ENCODE measurements at regions not wholly inside any gene's neighbourhood (a gene's known extent, or its start where the extent isn't known, plus 50 kb on each side); places are given as distances from the start of the nearest gene placed in this dataset.

DNA sequence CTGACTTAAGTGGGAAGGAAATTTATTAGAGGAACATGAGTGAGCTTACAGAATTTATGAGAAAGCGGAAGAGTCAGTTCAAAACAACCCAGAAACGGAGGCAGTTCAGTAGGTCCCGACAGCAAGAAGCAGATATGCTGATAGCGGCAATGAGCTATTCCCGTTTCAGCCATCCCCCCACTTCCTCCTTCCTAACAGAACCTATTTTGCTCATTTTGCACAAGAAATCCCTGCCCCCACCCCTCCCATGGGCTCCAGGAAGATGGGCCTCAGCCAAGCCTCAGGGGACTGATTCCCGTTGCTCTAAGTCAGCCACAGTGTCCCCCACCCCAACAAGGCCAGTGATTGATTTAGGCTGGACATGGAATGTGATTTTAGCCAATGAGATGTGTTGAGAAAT, 157.5 kb downstream of the CEBPB start (continued):
- TF ChIP-seq, protein P1, sequence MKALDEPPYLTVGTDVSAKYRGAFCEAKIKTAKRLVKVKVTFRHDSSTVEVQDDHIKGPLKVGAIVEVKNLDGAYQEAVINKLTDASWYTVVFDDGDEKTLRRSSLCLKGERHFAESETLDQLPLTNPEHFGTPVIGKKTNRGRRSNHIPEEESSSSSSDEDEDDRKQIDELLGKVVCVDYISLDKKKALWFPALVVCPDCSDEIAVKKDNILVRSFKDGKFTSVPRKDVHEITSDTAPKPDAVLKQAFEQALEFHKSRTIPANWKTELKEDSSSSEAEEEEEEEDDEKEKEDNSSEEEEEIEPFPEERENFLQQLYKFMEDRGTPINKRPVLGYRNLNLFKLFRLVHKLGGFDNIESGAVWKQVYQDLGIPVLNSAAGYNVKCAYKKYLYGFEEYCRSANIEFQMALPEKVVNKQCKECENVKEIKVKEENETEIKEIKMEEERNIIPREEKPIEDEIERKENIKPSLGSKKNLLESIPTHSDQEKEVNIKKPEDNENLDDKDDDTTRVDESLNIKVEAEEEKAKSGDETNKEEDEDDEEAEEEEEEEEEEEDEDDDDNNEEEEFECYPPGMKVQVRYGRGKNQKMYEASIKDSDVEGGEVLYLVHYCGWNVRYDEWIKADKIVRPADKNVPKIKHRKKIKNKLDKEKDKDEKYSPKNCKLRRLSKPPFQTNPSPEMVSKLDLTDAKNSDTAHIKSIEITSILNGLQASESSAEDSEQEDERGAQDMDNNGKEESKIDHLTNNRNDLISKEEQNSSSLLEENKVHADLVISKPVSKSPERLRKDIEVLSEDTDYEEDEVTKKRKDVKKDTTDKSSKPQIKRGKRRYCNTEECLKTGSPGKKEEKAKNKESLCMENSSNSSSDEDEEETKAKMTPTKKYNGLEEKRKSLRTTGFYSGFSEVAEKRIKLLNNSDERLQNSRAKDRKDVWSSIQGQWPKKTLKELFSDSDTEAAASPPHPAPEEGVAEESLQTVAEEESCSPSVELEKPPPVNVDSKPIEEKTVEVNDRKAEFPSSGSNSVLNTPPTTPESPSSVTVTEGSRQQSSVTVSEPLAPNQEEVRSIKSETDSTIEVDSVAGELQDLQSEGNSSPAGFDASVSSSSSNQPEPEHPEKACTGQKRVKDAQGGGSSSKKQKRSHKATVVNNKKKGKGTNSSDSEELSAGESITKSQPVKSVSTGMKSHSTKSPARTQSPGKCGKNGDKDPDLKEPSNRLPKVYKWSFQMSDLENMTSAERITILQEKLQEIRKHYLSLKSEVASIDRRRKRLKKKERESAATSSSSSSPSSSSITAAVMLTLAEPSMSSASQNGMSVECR (CRISPR knock-in tag; IDR thresholded peaks at IDR 0.05), result no peak
- no peak for TF ChIP-seq SLC30A9 (CRISPR knock-in tag; IDR thresholded peaks at IDR 0.05)
- TF ChIP-seq ZNF79 (CRISPR knock-in tag; IDR thresholded peaks at IDR 0.05; ENCODE audit: low read depth), result no peak
- TF ChIP-seq GATA2 (CRISPR knock-in tag; IDR thresholded peaks at IDR 0.05), result peak; percentile 89
- no peak for TF ChIP-seq HNRNPK (IDR thresholded peaks at IDR 0.05; ENCODE audit: low read depth, low read length, poor library complexity, severe bottlenecking)
- no peak for TF ChIP-seq YBX1 (IDR thresholded peaks at IDR 0.05)
- TF ChIP-seq, protein P2, sequence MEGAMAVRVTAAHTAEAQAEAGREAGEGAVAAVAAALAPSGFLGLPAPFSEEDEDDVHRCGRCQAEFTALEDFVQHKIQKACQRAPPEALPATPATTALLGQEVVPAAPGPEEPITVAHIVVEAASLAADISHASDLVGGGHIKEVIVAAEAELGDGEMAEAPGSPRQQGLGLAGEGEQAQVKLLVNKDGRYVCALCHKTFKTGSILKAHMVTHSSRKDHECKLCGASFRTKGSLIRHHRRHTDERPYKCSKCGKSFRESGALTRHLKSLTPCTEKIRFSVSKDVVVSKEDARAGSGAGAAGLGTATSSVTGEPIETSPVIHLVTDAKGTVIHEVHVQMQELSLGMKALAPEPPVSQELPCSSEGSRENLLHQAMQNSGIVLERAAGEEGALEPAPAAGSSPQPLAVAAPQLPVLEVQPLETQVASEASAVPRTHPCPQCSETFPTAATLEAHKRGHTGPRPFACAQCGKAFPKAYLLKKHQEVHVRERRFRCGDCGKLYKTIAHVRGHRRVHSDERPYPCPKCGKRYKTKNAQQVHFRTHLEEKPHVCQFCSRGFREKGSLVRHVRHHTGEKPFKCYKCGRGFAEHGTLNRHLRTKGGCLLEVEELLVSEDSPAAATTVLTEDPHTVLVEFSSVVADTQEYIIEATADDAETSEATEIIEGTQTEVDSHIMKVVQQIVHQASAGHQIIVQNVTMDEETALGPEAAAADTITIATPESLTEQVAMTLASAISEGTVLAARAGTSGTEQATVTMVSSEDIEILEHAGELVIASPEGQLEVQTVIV (CRISPR knock-in tag; IDR thresholded peaks at IDR 0.05; ENCODE audit: borderline replicate concordance), result no peak
- TF ChIP-seq RBM22 (IDR thresholded peaks at IDR 0.05; ENCODE audit: low read depth, low read length, poor library complexity, severe bottlenecking), result no peak
- no peak for TF ChIP-seq FOXJ2 (tag; IDR thresholded peaks at IDR 0.05)
- no peak for TF ChIP-seq ZC3H11A (IDR thresholded peaks at IDR 0.05; ENCODE audit: low read depth, low read length)
- no peak for TF ChIP-seq ZFPM2 (CRISPR knock-in tag; IDR thresholded peaks at IDR 0.05)
- TF ChIP-seq, protein P3, sequence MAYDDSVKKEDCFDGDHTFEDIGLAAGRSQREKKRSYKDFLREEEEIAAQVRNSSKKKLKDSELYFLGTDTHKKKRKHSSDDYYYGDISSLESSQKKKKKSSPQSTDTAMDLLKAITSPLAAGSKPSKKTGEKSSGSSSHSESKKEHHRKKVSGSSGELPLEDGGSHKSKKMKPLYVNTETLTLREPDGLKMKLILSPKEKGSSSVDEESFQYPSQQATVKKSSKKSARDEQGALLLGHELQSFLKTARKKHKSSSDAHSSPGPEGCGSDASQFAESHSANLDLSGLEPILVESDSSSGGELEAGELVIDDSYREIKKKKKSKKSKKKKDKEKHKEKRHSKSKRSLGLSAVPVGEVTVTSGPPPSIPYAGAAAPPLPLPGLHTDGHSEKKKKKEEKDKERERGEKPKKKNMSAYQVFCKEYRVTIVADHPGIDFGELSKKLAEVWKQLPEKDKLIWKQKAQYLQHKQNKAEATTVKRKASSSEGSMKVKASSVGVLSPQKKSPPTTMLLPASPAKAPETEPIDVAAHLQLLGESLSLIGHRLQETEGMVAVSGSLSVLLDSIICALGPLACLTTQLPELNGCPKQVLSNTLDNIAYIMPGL (CRISPR knock-in tag; IDR thresholded peaks at IDR 0.05), result no peak
- TF ChIP-seq, protein P4, sequence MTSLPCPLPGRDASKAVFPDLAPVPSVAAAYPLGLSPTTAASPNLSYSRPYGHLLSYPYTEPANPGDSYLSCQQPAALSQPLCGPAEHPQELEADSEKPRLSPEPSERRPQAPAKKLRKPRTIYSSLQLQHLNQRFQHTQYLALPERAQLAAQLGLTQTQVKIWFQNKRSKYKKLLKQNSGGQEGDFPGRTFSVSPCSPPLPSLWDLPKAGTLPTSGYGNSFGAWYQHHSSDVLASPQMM (CRISPR knock-in tag; IDR thresholded peaks at IDR 0.05), result no peak
- TF ChIP-seq ZFP36 (IDR thresholded peaks at IDR 0.05; ENCODE audit: low read depth, low read length, partially characterized antibody), result no peak
- no peak for TF ChIP-seq PTTG1 (tag; IDR thresholded peaks at IDR 0.05; ENCODE audit: low read depth)
- TF ChIP-seq, protein P5, sequence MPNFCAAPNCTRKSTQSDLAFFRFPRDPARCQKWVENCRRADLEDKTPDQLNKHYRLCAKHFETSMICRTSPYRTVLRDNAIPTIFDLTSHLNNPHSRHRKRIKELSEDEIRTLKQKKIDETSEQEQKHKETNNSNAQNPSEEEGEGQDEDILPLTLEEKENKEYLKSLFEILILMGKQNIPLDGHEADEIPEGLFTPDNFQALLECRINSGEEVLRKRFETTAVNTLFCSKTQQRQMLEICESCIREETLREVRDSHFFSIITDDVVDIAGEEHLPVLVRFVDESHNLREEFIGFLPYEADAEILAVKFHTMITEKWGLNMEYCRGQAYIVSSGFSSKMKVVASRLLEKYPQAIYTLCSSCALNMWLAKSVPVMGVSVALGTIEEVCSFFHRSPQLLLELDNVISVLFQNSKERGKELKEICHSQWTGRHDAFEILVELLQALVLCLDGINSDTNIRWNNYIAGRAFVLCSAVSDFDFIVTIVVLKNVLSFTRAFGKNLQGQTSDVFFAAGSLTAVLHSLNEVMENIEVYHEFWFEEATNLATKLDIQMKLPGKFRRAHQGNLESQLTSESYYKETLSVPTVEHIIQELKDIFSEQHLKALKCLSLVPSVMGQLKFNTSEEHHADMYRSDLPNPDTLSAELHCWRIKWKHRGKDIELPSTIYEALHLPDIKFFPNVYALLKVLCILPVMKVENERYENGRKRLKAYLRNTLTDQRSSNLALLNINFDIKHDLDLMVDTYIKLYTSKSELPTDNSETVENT (CRISPR knock-in tag; IDR thresholded peaks at IDR 0.05), result no peak
- no peak for TF ChIP-seq RBM15 (IDR thresholded peaks at IDR 0.05; ENCODE audit: insufficient read depth, low read length)
- TF ChIP-seq DIDO1 (tag; IDR thresholded peaks at IDR 0.05; ENCODE audit: low read depth), result no peak
- peak; percentile 55 for TF ChIP-seq SMARCA4 (IDR thresholded peaks at IDR 0.05)

Measured in K562 (cell line).